GM23338 (cell line): ENCODE measurements at regions not wholly inside any gene's neighbourhood (a gene's known extent, or its start where the extent isn't known, plus 50 kb on each side); places are given as distances from the start of the nearest gene placed in this dataset.

ENCODE experiments used
- CTCF ChIP-seq, 2 experiments: fragments of 200-600 bp in 1 of 2; sonication (generic) in 1 of 2; conservative IDR thresholded peaks; 2 replicates each; pipeline versions ENCODE4 v1.5.1 to v1.6.1; 2016 to 2017; ENCODE audit warnings: antibody characterized with exemption in 2 of 2, low read depth in 2 of 2, mild to moderate bottlenecking in 2 of 2, moderate library complexity in 1 of 2
- EZH2 ChIP-seq: fragments of 200-600 bp; sonication (generic); IDR thresholded peaks from one replicate; pipeline ENCODE4 v1.8.0; 2017; ENCODE audit warnings: antibody characterized with exemption, mild to moderate bottlenecking, low read depth; ENCODE audit not compliant: unreplicated experiment

GRCh38 chr12:41950455-41950854 is 194.2 kb downstream of the GXYLT1 start:
- TF ChIP-seq CTCF (conservative IDR thresholded peaks at IDR 0.05; ENCODE audit: low read depth in 2 of 2) (no peak), EZH2 (no peak)
